NCI-H774 (cell line): ENCODE measurements at regions not wholly inside any gene's neighbourhood (a gene's known extent, or its start where the extent isn't known, plus 50 kb on each side); places are given as distances from the start of the nearest gene placed in this dataset.
"Not testable (repeated sequence)": the region's sequence is repeated elsewhere in the genome, so short reads cannot be mapped to it uniquely, and the experiment has no call there.

ENCODE experiments used
- DNase-seq: peaks from one replicate; lab custom pipeline; 2025; lab: John Stamatoyannopoulos, UW

- DNase-seq = no peak
Observed at GRCh38 chr1:68675336-68675735, 178.5 kb upstream of the DEPDC1 start.

GRCh38 chr1:68677684-68678351 is 180.9 kb upstream of the DEPDC1 start:
- no peak for DNase-seq

- DNase-seq = no peak
Observed at GRCh38 chr1:68696221-68696620, 199.3 kb upstream of the DEPDC1 start.

GRCh38 chr1:68703921-68704354 is 207.1 kb upstream of the DEPDC1 start:
- DNase-seq = no peak

- DNase-seq = no peak
Observed at GRCh38 chr1:68704800-68705443, 208.0 kb upstream of the DEPDC1 start.

- DNase-seq = no peak
Observed at GRCh38 chr1:68705466-68705865, 208.6 kb upstream of the DEPDC1 start.

- no peak for DNase-seq
Observed at GRCh38 chr1:68706639-68707317, 209.9 kb upstream of the DEPDC1 start.

GRCh38 chr1:68717330-68717729 is 220.4 kb upstream of the DEPDC1 start:
- DNase-seq = no peak

GRCh38 chr1:68720476-68720875 is 223.6 kb upstream of the DEPDC1 start:
- DNase-seq = no peak

GRCh38 chr1:68723791-68724190 is 226.9 kb upstream of the DEPDC1 start:
- DNase-seq = no peak

- peak; percentile 6 for DNase-seq
Observed at GRCh38 chr1:68725001-68725752, 228.3 kb upstream of the DEPDC1 start.

- not testable (repeated sequence) for DNase-seq
Observed at GRCh38 chr1:68739486-68739885, 242.6 kb upstream of the DEPDC1 start.

GRCh38 chr1:68745011-68745410 is 248.1 kb upstream of the DEPDC1 start:
- no peak for DNase-seq

GRCh38 chr1:68745451-68745850 is 248.6 kb upstream of the DEPDC1 start:
- no peak for DNase-seq

GRCh38 chr1:68746378-68746777 is 249.5 kb upstream of the DEPDC1 start:
- no peak for DNase-seq

GRCh38 chr1:68751723-68752122 is 254.8 kb upstream of the DEPDC1 start:
- DNase-seq = no peak

GRCh38 chr1:68758666-68759209 is 261.9 kb upstream of the DEPDC1 start:
- DNase-seq = no peak

GRCh38 chr1:68767941-68768340 is 271.1 kb upstream of the DEPDC1 start:
- DNase-seq = no peak

GRCh38 chr1:68770817-68771216 is 273.9 kb upstream of the DEPDC1 start:
- DNase-seq = no peak

- DNase-seq = no peak
Observed at GRCh38 chr1:68777851-68778250, 281.0 kb upstream of the DEPDC1 start.

- DNase-seq = not testable (repeated sequence)
Observed at GRCh38 chr1:68779841-68780240, 283.0 kb upstream of the DEPDC1 start.

- no peak for DNase-seq
Observed at GRCh38 chr1:68780919-68781318, 284.0 kb upstream of the DEPDC1 start.
